H9 (cell line): ENCODE measurements at regions not wholly inside any gene's neighbourhood (a gene's known extent, or its start where the extent isn't known, plus 50 kb on each side); places are given as distances from the start of the nearest gene placed in this dataset.

Source experiments
- DNase-seq: peaks from one replicate; pipeline ENCODE4 v3.0.0-alpha.2; 2017
- H2AFZ ChIP-seq: one replicate; pipeline ENCODE4 v1.6.1; 2013; ENCODE audit warnings: mild to moderate bottlenecking, low read length, control low read depth, moderate library complexity
- H2AK5ac ChIP-seq: 2 replicates; pipeline ENCODE4 v1.6.1; 2013; ENCODE audit warnings: low read length, control low read depth, mixed read lengths; ENCODE audit not compliant: insufficient read length
- H2BK120ac ChIP-seq: one replicate; pipeline ENCODE4 v1.6.1; 2013; ENCODE audit warnings: low read depth, mild to moderate bottlenecking, low read length, control low read depth, inconsistent platforms; ENCODE audit not compliant: poor library complexity, severe bottlenecking
- H2BK12ac ChIP-seq: 2 replicates; pipeline ENCODE4 v1.6.1; 2013; ENCODE audit warnings: low read length, control low read depth, mixed read lengths, low read depth; ENCODE audit not compliant: insufficient read length
- H2BK15ac ChIP-seq: 2 replicates; pipeline ENCODE4 v1.6.1; 2013; ENCODE audit warnings: low read depth, low read length, control low read depth
- H2BK20ac ChIP-seq: one replicate; pipeline ENCODE4 v1.6.1; 2013; ENCODE audit warnings: low read depth, mild to moderate bottlenecking, low read length, control low read depth, inconsistent platforms; ENCODE audit not compliant: poor library complexity, severe bottlenecking
- H2BK5ac ChIP-seq: 2 replicates; pipeline ENCODE4 v1.6.1; 2013; ENCODE audit warnings: low read length, control low read depth, mixed read lengths; ENCODE audit not compliant: insufficient read length
- H3K14ac ChIP-seq: 2 replicates; pipeline ENCODE4 v1.6.1; 2013; ENCODE audit warnings: low read length, control low read depth; ENCODE audit not compliant: insufficient read depth
- H3K18ac ChIP-seq: 2 replicates; pipeline ENCODE4 v1.6.1; 2013; ENCODE audit warnings: low read depth, mild to moderate bottlenecking, mixed read lengths, low read length, control low read depth; ENCODE audit not compliant: insufficient read length
- H3K23ac ChIP-seq: 2 replicates; pipeline ENCODE4 v1.6.1; 2013; ENCODE audit warnings: low read length, control low read depth, mixed read lengths, low read depth; ENCODE audit not compliant: insufficient read length
- H3K23me2 ChIP-seq: 2 replicates; pipeline ENCODE4 v1.6.1; 2013; ENCODE audit warnings: low read depth, mild to moderate bottlenecking, mixed read lengths, low read length, control low read depth; ENCODE audit not compliant: insufficient read length, poor library complexity, severe bottlenecking
- H3K27ac ChIP-seq: 2 replicates; pipeline ENCODE4 v1.5.1; 2013; ENCODE audit warnings: low read length, control low read depth, mixed read lengths, low read depth; ENCODE audit not compliant: insufficient read length
- H3K27me3 ChIP-seq: 2 replicates; pipeline ENCODE4 v1.6.1; 2013; ENCODE audit warnings: low read length, control low read depth, inconsistent platforms; ENCODE audit not compliant: insufficient read depth
- H3K4ac ChIP-seq: 2 replicates; pipeline ENCODE4 v1.6.1; 2013; ENCODE audit warnings: low read depth, mild to moderate bottlenecking, control low read depth, inconsistent platforms, low read length, moderate library complexity
- H3K4me1 ChIP-seq: 2 replicates; pipeline ENCODE4 v1.6.1; 2013; ENCODE audit warnings: low read length, control low read depth, inconsistent platforms; ENCODE audit not compliant: insufficient read depth
- H3K4me2 ChIP-seq: 2 replicates; pipeline ENCODE4 v1.6.1; 2013; ENCODE audit warnings: low read length, control low read depth, mixed read lengths; ENCODE audit not compliant: insufficient read length, insufficient read depth
- H3K56ac ChIP-seq: 2 replicates; pipeline ENCODE4 v1.6.1; 2013; ENCODE audit warnings: low read depth, mild to moderate bottlenecking, mixed read lengths, low read length, control low read depth; ENCODE audit not compliant: insufficient read length
- H3K79me1 ChIP-seq: 2 replicates; pipeline ENCODE4 v1.6.1; 2013; ENCODE audit warnings: low read depth, mild to moderate bottlenecking, moderate library complexity, low read length, control low read depth, inconsistent platforms; ENCODE audit not compliant: insufficient read depth, poor library complexity, severe bottlenecking
- H3K79me2 ChIP-seq: 2 replicates; pipeline ENCODE4 v1.6.1; 2013; ENCODE audit warnings: low read length, control low read depth, inconsistent platforms; ENCODE audit not compliant: insufficient read depth
- H3K9ac ChIP-seq: 2 replicates; pipeline ENCODE4 v1.6.1; 2013; ENCODE audit warnings: low read length, control low read depth, mixed read lengths; ENCODE audit not compliant: insufficient read length; ENCODE audit errors: extremely low read depth
- H3K9me3 ChIP-seq: one replicate; pipeline ENCODE4 v1.6.1; 2013; ENCODE audit warnings: low read depth, low read length, inconsistent platforms; ENCODE audit not compliant: control insufficient read depth
- H3T11ph ChIP-seq: one replicate; pipeline ENCODE4 v1.6.1; 2013; ENCODE audit warnings: mild to moderate bottlenecking, low read length, control low read depth, inconsistent platforms
- H4K20me1 ChIP-seq: one replicate; pipeline ENCODE4 v1.6.1; 2013; ENCODE audit not compliant: control insufficient read depth, insufficient read length, insufficient read depth
- H4K5ac ChIP-seq: 2 replicates; pipeline ENCODE4 v1.6.1; 2013; ENCODE audit warnings: low read depth, mild to moderate bottlenecking, mixed read lengths, low read length, control low read depth; ENCODE audit not compliant: insufficient read length
- H4K8ac ChIP-seq: replicated peaks from 2 replicates; pipeline ENCODE4 v1.6.1; 2013; ENCODE audit warnings: low read length, control low read depth, mixed read lengths, low read depth; ENCODE audit not compliant: insufficient read length
- H4K91ac ChIP-seq: 2 replicates; pipeline ENCODE4 v1.6.1; 2013; ENCODE audit warnings: low read depth, mild to moderate bottlenecking, moderate library complexity, mixed read lengths, low read length, control low read depth; ENCODE audit not compliant: insufficient read length
- H3K27ac Mint-ChIP-seq, 3 experiments: 2 replicates in 2 of 3; 3 replicates in 1 of 3; pipeline ENCODE4 v1.8.0; 2020 to 2021; ENCODE audit warnings: mixed read lengths in 3 of 3, mild to moderate bottlenecking in 1 of 3, moderate library complexity in 1 of 3
- H3K27me3 Mint-ChIP-seq: 2 replicates; pipeline ENCODE4 v1.8.0; 2021; ENCODE audit warnings: low read depth, mild to moderate bottlenecking, moderate library complexity, mixed read lengths
- H3K36me3 Mint-ChIP-seq, 3 experiments: 2 replicates in 2 of 3; 3 replicates in 1 of 3; pipeline ENCODE4 v1.8.0; 2020 to 2021; ENCODE audit warnings: low read depth in 3 of 3, mixed read lengths in 3 of 3; ENCODE audit not compliant: insufficient read depth in 1 of 3
- H3K4me1 Mint-ChIP-seq, 2 experiments: 2 replicates each; pipeline ENCODE4 v1.8.0; 2020; ENCODE audit warnings: mixed read lengths in 2 of 2
- H3K4me3 Mint-ChIP-seq, 2 experiments: 2 replicates in 1 of 2; 3 replicates in 1 of 2; pipeline ENCODE4 v1.8.0; 2020 to 2021; ENCODE audit warnings: mild to moderate bottlenecking in 2 of 2, mixed read lengths in 2 of 2, moderate library complexity in 1 of 2
- H3K9me3 Mint-ChIP-seq, 2 experiments: 2 replicates in 1 of 2; 3 replicates in 1 of 2; pipeline ENCODE4 v1.8.0; 2020; ENCODE audit warnings: mild to moderate bottlenecking in 2 of 2, mixed read lengths in 2 of 2, moderate library complexity in 1 of 2
- WGBS: extraction: QIAGEN DNeasy Blood & Tissue Kit; methylation state at CpG from one replicate; pipeline ENCODE4 v1.1.7; 2013; ENCODE audit warnings: missing lambda C conversion rate, low lambda C conversion rate, mixed read lengths; ENCODE audit not compliant: insufficient read length; ENCODE audit errors: extremely low coverage; 5-methylcytosine and 5-hydroxymethylcytosine counted together
- TF ChIP-seq, protein P1 (sequence below): fragments of 200-600 bp; sonication (generic); conservative IDR thresholded peaks from 3 replicates; pipeline ENCODE4 v1.8.0; 2021; ENCODE audit warnings: antibody characterized with exemption, mild to moderate bottlenecking

DNA sequence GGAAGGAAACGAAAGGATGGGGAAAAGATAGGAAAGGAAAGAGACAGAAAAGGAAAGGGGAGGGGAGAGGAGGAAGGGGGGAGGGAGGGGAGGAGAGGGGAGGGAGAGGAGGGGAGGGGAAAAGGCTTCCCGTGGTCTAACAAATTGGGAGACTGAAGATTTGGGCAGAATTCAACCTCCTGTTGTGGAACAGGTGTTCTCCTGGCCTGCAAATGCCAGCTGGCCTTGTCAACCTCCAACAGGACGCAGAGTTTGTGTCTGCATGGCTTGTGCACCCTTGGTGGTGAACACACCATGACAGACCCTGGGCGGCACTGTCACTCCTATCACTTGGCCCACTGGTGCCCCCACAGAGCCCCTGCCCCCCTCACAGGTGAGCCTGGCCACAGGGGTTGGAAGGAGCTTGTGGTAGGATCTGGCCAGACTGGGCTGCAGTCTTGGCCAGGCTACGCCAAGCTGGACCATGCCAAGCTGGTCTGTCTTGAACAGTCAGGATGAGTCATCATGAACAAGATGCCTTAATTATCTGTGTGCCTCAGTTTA, 321.6 kb downstream of the BCL11B start:
- H2BK20ac ChIP-seq = no peak overlapping the region
- no peak overlapping the region for H3K27ac Mint-ChIP-seq
- H4K5ac ChIP-seq = no peak overlapping the region
- H3K79me2 ChIP-seq = no peaks in the 10 kb centered on the region
- no peaks in the 10 kb centered on the region; the same call in 1 of the 2 replicates for H3K27me3 ChIP-seq
- no peak overlapping the region for H2AFZ ChIP-seq
- H4K20me1 ChIP-seq = no peaks in the 10 kb centered on the region
- H3K4ac ChIP-seq = no peak overlapping the region
- no peak overlapping the region for H2BK5ac ChIP-seq
- H3K56ac ChIP-seq = no peak overlapping the region
- WGBS = no CpG with 5 or more reads among the region's 5 CpGs
- no peak overlapping the region for H2AK5ac ChIP-seq
- no peak overlapping the region for H4K91ac ChIP-seq
- no peak overlapping the region for H2BK120ac ChIP-seq
- H3K14ac ChIP-seq = no peak overlapping the region; the same call in 1 of the 2 replicates
- H3K4me3 Mint-ChIP-seq = no peak overlapping the region
- H3K79me1 ChIP-seq = no peaks in the 10 kb centered on the region
- no peak overlapping the region for H3K23ac ChIP-seq
- no peak overlapping the region for H2BK12ac ChIP-seq
- peaks cover 22 to 25% of the 10 kb centered on the region in 2 experiments for H3K4me1 Mint-ChIP-seq
- H3K18ac ChIP-seq = no peak overlapping the region
- H3K9me3 Mint-ChIP-seq = 0 out of 5 replicates have a peak, but pooled peaks cover 0 to 2% of the 10 kb centered on the region in 2 experiments
- H2BK15ac ChIP-seq = no peak overlapping the region
- H3K4me1 ChIP-seq = peaks cover 3% of the 10 kb centered on the region; the same call in 1 of the 2 replicates
- H3K23me2 ChIP-seq = no peaks in the 10 kb centered on the region
- H4K8ac ChIP-seq = no peak overlapping the region
- no peak overlapping the region for H3K4me2 ChIP-seq
- TF ChIP-seq, protein P1, sequence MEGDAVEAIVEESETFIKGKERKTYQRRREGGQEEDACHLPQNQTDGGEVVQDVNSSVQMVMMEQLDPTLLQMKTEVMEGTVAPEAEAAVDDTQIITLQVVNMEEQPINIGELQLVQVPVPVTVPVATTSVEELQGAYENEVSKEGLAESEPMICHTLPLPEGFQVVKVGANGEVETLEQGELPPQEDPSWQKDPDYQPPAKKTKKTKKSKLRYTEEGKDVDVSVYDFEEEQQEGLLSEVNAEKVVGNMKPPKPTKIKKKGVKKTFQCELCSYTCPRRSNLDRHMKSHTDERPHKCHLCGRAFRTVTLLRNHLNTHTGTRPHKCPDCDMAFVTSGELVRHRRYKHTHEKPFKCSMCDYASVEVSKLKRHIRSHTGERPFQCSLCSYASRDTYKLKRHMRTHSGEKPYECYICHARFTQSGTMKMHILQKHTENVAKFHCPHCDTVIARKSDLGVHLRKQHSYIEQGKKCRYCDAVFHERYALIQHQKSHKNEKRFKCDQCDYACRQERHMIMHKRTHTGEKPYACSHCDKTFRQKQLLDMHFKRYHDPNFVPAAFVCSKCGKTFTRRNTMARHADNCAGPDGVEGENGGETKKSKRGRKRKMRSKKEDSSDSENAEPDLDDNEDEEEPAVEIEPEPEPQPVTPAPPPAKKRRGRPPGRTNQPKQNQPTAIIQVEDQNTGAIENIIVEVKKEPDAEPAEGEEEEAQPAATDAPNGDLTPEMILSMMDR = no peak
- no peaks in the 10 kb centered on the region; the same call in 1 of the 2 replicates for H3K27me3 Mint-ChIP-seq
- no peak for DNase-seq
- no peak overlapping the region for H3K27ac ChIP-seq
- no peak overlapping the region for H3T11ph ChIP-seq
- H3K9me3 ChIP-seq = no peaks in the 10 kb centered on the region
- no peaks in the 10 kb centered on the region for H3K36me3 Mint-ChIP-seq
- no peak overlapping the region for H3K9ac ChIP-seq
